ENCODE measurements at regions not wholly inside any gene's neighbourhood (a gene's known extent, or its start where the extent isn't known, plus 50 kb on each side); places are given as distances from the start of the nearest gene placed in this dataset.

DNA sequence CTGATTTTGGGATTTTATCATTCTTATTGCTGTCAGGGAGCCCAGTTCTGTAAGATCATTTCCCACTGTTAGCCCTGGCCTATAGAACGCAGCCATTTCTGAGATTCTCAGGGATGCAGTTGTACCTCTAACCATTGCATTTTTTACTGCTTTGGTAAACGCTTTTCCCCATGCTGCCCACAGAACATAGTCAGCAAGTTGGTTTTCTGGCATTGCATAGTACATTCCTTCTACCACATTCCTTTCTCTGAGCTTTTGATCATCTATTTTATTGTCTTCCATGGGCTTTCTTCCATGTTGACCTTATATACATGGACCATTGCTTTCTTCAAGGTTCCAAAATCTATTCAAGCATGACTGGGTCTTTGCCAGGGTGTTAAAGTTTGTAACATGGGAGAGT lies 86.8 kb upstream of the ST6GAL2 start:
- H3K4me1 Mint-ChIP-seq, result no peaks in the 10 kb centered on the region
- ATAC-seq (ENCODE audit: low read depth), result no peak

DNA sequence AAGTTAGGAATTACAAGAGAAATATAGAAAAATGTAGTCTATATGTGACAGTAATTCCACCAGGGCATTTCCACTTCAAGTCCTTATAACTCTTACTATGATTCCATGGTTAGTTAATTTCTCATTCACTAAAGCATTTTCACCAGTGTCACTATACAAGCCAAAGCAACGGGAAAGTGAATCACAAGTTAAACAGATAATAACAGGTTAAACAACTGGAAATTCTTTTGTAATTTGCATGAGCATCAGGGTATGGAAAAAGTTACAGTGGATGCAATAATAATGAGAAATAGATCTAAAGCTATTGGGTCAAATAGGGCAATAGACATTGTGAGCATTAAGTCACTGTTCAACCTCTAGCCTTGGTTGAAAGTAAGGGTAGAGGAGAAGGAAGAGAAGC lies 88.9 kb upstream of the ST6GAL2 start:
- H3K27me3 ChIP-seq (replicated peaks in 1 of 4; ENCODE audit: control extremely low read depth in 1 of 4, control insufficient read depth in 3 of 4, insufficient read depth in 4 of 4, low read length in 3 of 4), result no peaks in the 10 kb centered on the region
- H3K4me3 ChIP-seq (ENCODE audit: control extremely low read depth in 1 of 5, extremely low read depth in 1 of 5, insufficient read depth in 1 of 5, low read depth in 2 of 5, low read length in 4 of 5), result no peak overlapping the region
- DNase-seq (no peak), ATAC-seq (ENCODE audit: low read depth) (no peak)
- Mint-ChIP-seq H3K4me3 (no peak overlapping the region), H3K9me3 (ENCODE audit: insufficient read depth) (no peaks in the 10 kb centered on the region), H3K27ac (no peak overlapping the region), H3K4me1 (no peaks in the 10 kb centered on the region), H3K27me3 (no peaks in the 10 kb centered on the region)
- no peak overlapping the region for H3K4me2 ChIP-seq (replicated peaks; ENCODE audit: low read depth, low read length, poor library complexity, severe bottlenecking)
- H2AFZ ChIP-seq (ENCODE audit: insufficient read depth, low read depth, low read length, poor library complexity, severe bottlenecking), result no peak overlapping the region
- ChIA-PET POLR2A (no interaction called here), CTCF (no interaction called here)
- intact Hi-C loops (cut with micrococcal nuclease), result no loop called here
- H3K36me3 ChIP-seq (replicated peaks in 1 of 2; ENCODE audit: control extremely low read depth in 1 of 2, control insufficient read depth in 1 of 2, extremely low read depth in 1 of 2, insufficient read depth in 2 of 2, low read length in 1 of 2), result no peaks in the 10 kb centered on the region
- H3K79me2 ChIP-seq (ENCODE audit: control insufficient read depth, insufficient read depth, low read length), result no peaks in the 10 kb centered on the region
- H3K9me3 ChIP-seq (ENCODE audit: control extremely low read depth in 1 of 3, control insufficient read depth in 2 of 3, insufficient read depth in 1 of 3, low read length in 2 of 3), result peaks cover 0 to 3% (median 0%) of the 10 kb centered on the region in 3 donors
- H3K4me1 ChIP-seq (ENCODE audit: control insufficient read depth in 2 of 2, insufficient read depth in 2 of 2, low read length in 2 of 2), result no peaks in the 10 kb centered on the region
- no peak overlapping the region for H3K9ac ChIP-seq (ENCODE audit: low read length)
- H4K20me1 ChIP-seq (ENCODE audit: control insufficient read depth, insufficient read depth, low read length, poor library complexity, severe bottlenecking), result no peaks in the 10 kb centered on the region
- whole genome bisulfite sequencing (ENCODE audit: insufficient coverage), result no CpG with 5 or more reads among the region's 1 CpG
- H3K27ac ChIP-seq (ENCODE audit: low read length in 2 of 2), result no peak overlapping the region
- TF ChIP-seq, protein P1, sequence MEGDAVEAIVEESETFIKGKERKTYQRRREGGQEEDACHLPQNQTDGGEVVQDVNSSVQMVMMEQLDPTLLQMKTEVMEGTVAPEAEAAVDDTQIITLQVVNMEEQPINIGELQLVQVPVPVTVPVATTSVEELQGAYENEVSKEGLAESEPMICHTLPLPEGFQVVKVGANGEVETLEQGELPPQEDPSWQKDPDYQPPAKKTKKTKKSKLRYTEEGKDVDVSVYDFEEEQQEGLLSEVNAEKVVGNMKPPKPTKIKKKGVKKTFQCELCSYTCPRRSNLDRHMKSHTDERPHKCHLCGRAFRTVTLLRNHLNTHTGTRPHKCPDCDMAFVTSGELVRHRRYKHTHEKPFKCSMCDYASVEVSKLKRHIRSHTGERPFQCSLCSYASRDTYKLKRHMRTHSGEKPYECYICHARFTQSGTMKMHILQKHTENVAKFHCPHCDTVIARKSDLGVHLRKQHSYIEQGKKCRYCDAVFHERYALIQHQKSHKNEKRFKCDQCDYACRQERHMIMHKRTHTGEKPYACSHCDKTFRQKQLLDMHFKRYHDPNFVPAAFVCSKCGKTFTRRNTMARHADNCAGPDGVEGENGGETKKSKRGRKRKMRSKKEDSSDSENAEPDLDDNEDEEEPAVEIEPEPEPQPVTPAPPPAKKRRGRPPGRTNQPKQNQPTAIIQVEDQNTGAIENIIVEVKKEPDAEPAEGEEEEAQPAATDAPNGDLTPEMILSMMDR (IDR thresholded peaks at IDR 0.05), result no peak
- no peak for TF ChIP-seq EZH2 (IDR thresholded peaks at IDR 0.05; ENCODE audit: borderline replicate concordance, insufficient read depth, low read depth, low read length, poor library complexity, severe bottlenecking)

More for the DNA sequence above, 86.8 kb upstream of the ST6GAL2 start:
- Histone ChIP-seq H3K4me3 (ENCODE audit: control extremely low read depth in 1 of 5, extremely low read depth in 1 of 5, insufficient read depth in 1 of 5, low read depth in 2 of 5, low read length in 4 of 5) (no peak overlapping the region), H2AFZ (ENCODE audit: insufficient read depth, low read depth, low read length, poor library complexity, severe bottlenecking) (no peak overlapping the region), H3K4me1 (ENCODE audit: control insufficient read depth in 2 of 2, insufficient read depth in 2 of 2, low read length in 2 of 2) (no peaks in the 10 kb centered on the region), H3K27me3 (replicated peaks in 1 of 4; ENCODE audit: control extremely low read depth in 1 of 4, control insufficient read depth in 3 of 4, insufficient read depth in 4 of 4, low read length in 3 of 4) (no peaks in the 10 kb centered on the region), H3K9ac (ENCODE audit: low read length) (no peak overlapping the region), H3K9me3 (ENCODE audit: control extremely low read depth in 1 of 3, control insufficient read depth in 2 of 3, insufficient read depth in 1 of 3, low read length in 2 of 3) (peaks cover 0 to 3% (median 0%) of the 10 kb centered on the region in 3 donors), H3K27ac (ENCODE audit: low read length in 2 of 2) (no peak overlapping the region), H3K36me3 (replicated peaks in 1 of 2; ENCODE audit: control extremely low read depth in 1 of 2, control insufficient read depth in 1 of 2, extremely low read depth in 1 of 2, insufficient read depth in 2 of 2, low read length in 1 of 2) (no peaks in the 10 kb centered on the region), H3K79me2 (ENCODE audit: control insufficient read depth, insufficient read depth, low read length) (no peaks in the 10 kb centered on the region), H4K20me1 (ENCODE audit: control insufficient read depth, insufficient read depth, low read length, poor library complexity, severe bottlenecking) (no peaks in the 10 kb centered on the region), H3K4me2 (replicated peaks; ENCODE audit: low read depth, low read length, poor library complexity, severe bottlenecking) (no peak overlapping the region)
- TF ChIP-seq, protein P1 (IDR thresholded peaks at IDR 0.05), result no peak
- no peak for TF ChIP-seq EZH2 (IDR thresholded peaks at IDR 0.05; ENCODE audit: borderline replicate concordance, insufficient read depth, low read depth, low read length, poor library complexity, severe bottlenecking)
- Mint-ChIP-seq H3K27ac (no peak overlapping the region), H3K9me3 (ENCODE audit: insufficient read depth) (no peaks in the 10 kb centered on the region), H3K27me3 (no peaks in the 10 kb centered on the region), H3K4me3 (no peak overlapping the region)
- intact Hi-C loops (cut with micrococcal nuclease), result no loop called here
- POLR2A ChIA-PET, result no interaction called here
- WGBS (ENCODE audit: insufficient coverage), result 90% methylated on average over 2 of the region's 2 CpGs
- DNase-seq, result no peak
- CTCF ChIA-PET, result no interaction called here

Measured in B cell (primary cell).